ENCODE measurements at regions not wholly inside any gene's neighbourhood (a gene's known extent, or its start where the extent isn't known, plus 50 kb on each side); places are given as distances from the start of the nearest gene placed in this dataset.

- POLR2A ChIA-PET = no interaction called here
- no peak for TF ChIP-seq CTCF (IDR thresholded peaks at IDR 0.05; ENCODE audit: insufficient read depth in 1 of 2, low read depth in 1 of 2, low read length in 1 of 2, severe bottlenecking in 1 of 2, unreplicated experiment in 1 of 2)
- Histone ChIP-seq H3K36me3 (ENCODE audit: control insufficient read depth, insufficient read depth, low read length) (no peaks in the 10 kb centered on the region), H3K9me3 (no peaks in the 10 kb centered on the region), H3K4me3 (ENCODE audit: low read depth, low read length) (no peak overlapping the region), H3K4me1 (no peaks in the 10 kb centered on the region), H3K27me3 (replicated peaks; ENCODE audit: control insufficient read depth, insufficient read depth, low read length) (no peaks in the 10 kb centered on the region)
- no peak for DNase-seq
- Mint-ChIP-seq H3K27me3 (ENCODE audit: insufficient read depth, unreplicated experiment) (peaks cover 8% of the 10 kb centered on the region), H3K4me1 (ENCODE audit: low read depth, unreplicated experiment) (no peaks in the 10 kb centered on the region), H3K36me3 (ENCODE audit: insufficient read depth, unreplicated experiment) (no peaks in the 10 kb centered on the region), H3K4me3 (ENCODE audit: unreplicated experiment) (no peak overlapping the region), H3K27ac (ENCODE audit: unreplicated experiment) (no peak overlapping the region), H3K9me3 (ENCODE audit: unreplicated experiment) (no peaks in the 10 kb centered on the region)
- intact Hi-C loops (cut with micrococcal nuclease; ENCODE audit: unreplicated experiment) = no loop called here
- CTCF ChIA-PET = no interaction called here
- BruUV-seq (replicated peaks) = no TSS peak
Measured at GRCh38 chr10:57806675-57807074, 461.0 kb downstream of the IPMK start.

- peaks cover 14% of the 10 kb centered on the region for H3K27me3 Mint-ChIP-seq (ENCODE audit: insufficient read depth, unreplicated experiment)
- DNase-seq = no peak
- no peaks in the 10 kb centered on the region for H3K36me3 Mint-ChIP-seq (ENCODE audit: insufficient read depth, unreplicated experiment)
- no TSS peak for BruUV-seq (replicated peaks)
- H3K27ac Mint-ChIP-seq (ENCODE audit: unreplicated experiment) = no peak overlapping the region
- Histone ChIP-seq H3K27me3 (replicated peaks; ENCODE audit: control insufficient read depth, insufficient read depth, low read length) (no peaks in the 10 kb centered on the region), H3K4me1 (no peaks in the 10 kb centered on the region), H3K36me3 (ENCODE audit: control insufficient read depth, insufficient read depth, low read length) (no peaks in the 10 kb centered on the region), H3K9me3 (no peaks in the 10 kb centered on the region), H3K4me3 (ENCODE audit: low read depth, low read length) (no peak overlapping the region)
- no peaks in the 10 kb centered on the region for H3K4me1 Mint-ChIP-seq (ENCODE audit: low read depth, unreplicated experiment)
- H3K4me3 Mint-ChIP-seq (ENCODE audit: unreplicated experiment) = no peak overlapping the region
- intact Hi-C loops (cut with micrococcal nuclease; ENCODE audit: unreplicated experiment) = no loop called here
- no peak for TF ChIP-seq CTCF (IDR thresholded peaks at IDR 0.05; ENCODE audit: insufficient read depth in 1 of 2, low read depth in 1 of 2, low read length in 1 of 2, severe bottlenecking in 1 of 2, unreplicated experiment in 1 of 2)
- ChIA-PET CTCF (no interaction called here), POLR2A (no interaction called here)
- no peaks in the 10 kb centered on the region for H3K9me3 Mint-ChIP-seq (ENCODE audit: unreplicated experiment)
Measured at GRCh38 chr10:57799625-57800024, 468.1 kb downstream of the IPMK start.

- Histone ChIP-seq H3K4me3 (ENCODE audit: low read depth, low read length) (no peak overlapping the region), H3K9me3 (no peaks in the 10 kb centered on the region), H3K27me3 (replicated peaks; ENCODE audit: control insufficient read depth, insufficient read depth, low read length) (no peaks in the 10 kb centered on the region), H3K4me1 (no peaks in the 10 kb centered on the region), H3K36me3 (ENCODE audit: control insufficient read depth, insufficient read depth, low read length) (no peaks in the 10 kb centered on the region)
- H3K4me3 Mint-ChIP-seq (ENCODE audit: unreplicated experiment) = no peak overlapping the region
- no TSS peak for BruUV-seq (replicated peaks)
- no peak overlapping the region for H3K27ac Mint-ChIP-seq (ENCODE audit: unreplicated experiment)
- TF ChIP-seq CTCF (IDR thresholded peaks at IDR 0.05; ENCODE audit: insufficient read depth in 1 of 2, low read depth in 1 of 2, low read length in 1 of 2, severe bottlenecking in 1 of 2, unreplicated experiment in 1 of 2) = no peak
- no peak for DNase-seq
- H3K9me3 Mint-ChIP-seq (ENCODE audit: unreplicated experiment) = no peaks in the 10 kb centered on the region
- H3K27me3 Mint-ChIP-seq (ENCODE audit: insufficient read depth, unreplicated experiment) = peaks cover 14% of the 10 kb centered on the region
- H3K4me1 Mint-ChIP-seq (ENCODE audit: low read depth, unreplicated experiment) = no peaks in the 10 kb centered on the region
- CTCF ChIA-PET = no interaction called here
- H3K36me3 Mint-ChIP-seq (ENCODE audit: insufficient read depth, unreplicated experiment) = no peaks in the 10 kb centered on the region
- POLR2A ChIA-PET = interaction anchor here (0.6 kb wide), 1 partner anchor 109 kb away, joined by 8 read pairs; no protein-coding TSS in a partner anchor
- intact Hi-C loops (cut with micrococcal nuclease; ENCODE audit: unreplicated experiment) = no loop called here
Measured at GRCh38 chr10:57798830-57799229, 468.9 kb downstream of the IPMK start.

Data from Caco-2 (cell line).